Calu3 (cell line): ENCODE measurements at regions not wholly inside any gene's neighbourhood (a gene's known extent, or its start where the extent isn't known, plus 50 kb on each side); places are given as distances from the start of the nearest gene placed in this dataset.

Experiments
- BruUV-seq: library from RNA; stranded (reverse); fragments of 400-500 nt; replicated peaks from 2 replicates; lab custom pipeline; 2021; lab: Mats Ljungman, UMichigan
- CTCF ChIA-PET: fragments of 300-600 bp; sonication (Branson Sonifier 250); formaldehyde crosslinking; loops from one replicate; lab custom pipeline; 2022; ENCODE audit warnings: antibody characterized with exemption; lab: Charles Lee
- DNase-seq: peaks from one replicate; pipeline ENCODE4 v3.0.0; 2022
- H3K27ac Mint-ChIP-seq: one replicate; pipeline ENCODE4 v1.8.0; 2022; ENCODE audit warnings: mixed read lengths; ENCODE audit not compliant: unreplicated experiment
- H3K27me3 Mint-ChIP-seq: one replicate; pipeline ENCODE4 v1.8.0; 2022; ENCODE audit warnings: mixed read lengths; ENCODE audit not compliant: unreplicated experiment
- H3K36me3 Mint-ChIP-seq: one replicate; pipeline ENCODE4 v1.8.0; 2022; ENCODE audit warnings: mild to moderate bottlenecking, moderate library complexity, mixed read lengths; ENCODE audit not compliant: insufficient read depth, unreplicated experiment
- H3K4me1 Mint-ChIP-seq: one replicate; pipeline ENCODE4 v1.8.0; 2022; ENCODE audit warnings: mild to moderate bottlenecking, low read depth, mixed read lengths; ENCODE audit not compliant: unreplicated experiment
- H3K4me3 Mint-ChIP-seq: one replicate; pipeline ENCODE4 v1.8.0; 2022; ENCODE audit warnings: mild to moderate bottlenecking, low read depth, moderate library complexity, mixed read lengths; ENCODE audit not compliant: unreplicated experiment
- H3K9me3 Mint-ChIP-seq: one replicate; pipeline ENCODE4 v1.8.0; 2022; ENCODE audit warnings: low read depth, mixed read lengths; ENCODE audit not compliant: unreplicated experiment
- CTCF ChIP-seq: fragments of 200-600 bp; IDR thresholded peaks from one replicate; pipeline ENCODE4 v1.8.0; 2022; ENCODE audit warnings: antibody characterized with exemption; ENCODE audit not compliant: unreplicated experiment
- intact Hi-C: fragments of 100-400 bp; cut with micrococcal nuclease; formaldehyde crosslinking; loops from one replicate; pipeline ENCODE4 v1.10.0; 2022; ENCODE audit not compliant: unreplicated experiment

GRCh38 chr10:108822026-108822425 lies 1101.3 kb downstream of the XPNPEP1 start:
- Mint-ChIP-seq H3K4me3 (no peak overlapping the region), H3K9me3 (peaks cover 4% of the 10 kb centered on the region), H3K27ac (no peak overlapping the region), H3K27me3 (no peaks in the 10 kb centered on the region), H3K4me1 (no peaks in the 10 kb centered on the region), H3K36me3 (no peaks in the 10 kb centered on the region)
- intact Hi-C loops = no loop called here
- CTCF ChIA-PET = no interaction called here
- BruUV-seq = no TSS peak
- no peak for DNase-seq
- no peak for TF ChIP-seq CTCF

DNA sequence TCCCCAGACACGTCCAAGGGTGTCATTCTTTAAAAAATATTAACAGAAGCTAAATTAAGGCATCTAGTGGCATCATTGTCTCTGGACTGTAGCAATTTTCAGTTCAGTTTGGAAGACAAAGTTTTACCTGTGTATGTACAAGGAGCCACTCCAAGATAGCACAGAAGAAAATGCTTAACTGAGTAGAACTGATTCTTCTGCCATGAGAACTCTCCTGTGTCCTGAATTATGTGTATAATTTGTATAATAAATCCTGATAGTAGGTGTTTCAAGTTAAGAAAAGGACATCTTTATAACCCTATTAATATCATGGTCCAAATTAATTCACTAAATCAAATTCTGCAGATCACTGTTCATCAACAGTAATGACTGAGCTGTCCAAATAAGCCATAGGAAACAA lies 1104.0 kb downstream of the XPNPEP1 start:
- no peak overlapping the region for H3K4me3 Mint-ChIP-seq
- no TSS peak for BruUV-seq
- CTCF ChIA-PET = no interaction called here

GRCh38 chr10:108817584-108817983 lies 1105.7 kb downstream of the XPNPEP1 start:
- peaks cover 8% of the 10 kb centered on the region for H3K9me3 Mint-ChIP-seq
- no peaks in the 10 kb centered on the region for H3K4me1 Mint-ChIP-seq
- CTCF ChIA-PET = no interaction called here
- H3K27ac Mint-ChIP-seq = no peak overlapping the region
- no TSS peak for BruUV-seq
- DNase-seq = no peak
- H3K36me3 Mint-ChIP-seq = no peaks in the 10 kb centered on the region
- no peak overlapping the region for H3K4me3 Mint-ChIP-seq
- no peaks in the 10 kb centered on the region for H3K27me3 Mint-ChIP-seq
- intact Hi-C loops = no loop called here
- no peak for TF ChIP-seq CTCF

More for the DNA sequence above, 1104.0 kb downstream of the XPNPEP1 start:
- Mint-ChIP-seq H3K4me1 (no peaks in the 10 kb centered on the region), H3K9me3 (peaks cover 8% of the 10 kb centered on the region), H3K27me3 (no peaks in the 10 kb centered on the region), H3K27ac (no peak overlapping the region), H3K36me3 (no peaks in the 10 kb centered on the region)
- intact Hi-C loops = no loop called here
- no peak for DNase-seq
- TF ChIP-seq CTCF = no peak

GRCh38 chr10:108817135-108817534 lies 1106.2 kb downstream of the XPNPEP1 start:
- TF ChIP-seq CTCF = no peak
- H3K36me3 Mint-ChIP-seq = no peaks in the 10 kb centered on the region
- intact Hi-C loops = no loop called here
- H3K4me3 Mint-ChIP-seq = no peak overlapping the region
- H3K27ac Mint-ChIP-seq = no peak overlapping the region
- BruUV-seq = no TSS peak
- CTCF ChIA-PET = no interaction called here
- no peak for DNase-seq
- H3K27me3 Mint-ChIP-seq = no peaks in the 10 kb centered on the region
- peaks cover 10% of the 10 kb centered on the region for H3K9me3 Mint-ChIP-seq
- no peaks in the 10 kb centered on the region for H3K4me1 Mint-ChIP-seq
